K562 (cell line): ENCODE measurements at regions not wholly inside any gene's neighbourhood (a gene's known extent, or its start where the extent isn't known, plus 50 kb on each side); places are given as distances from the start of the nearest gene placed in this dataset.

Experiments used
- ATAC-seq: fragments of 200-7000 bp; cut with Tn5 transposase; 3 replicates; pipeline ENCODE4 v1.9.1; 2020; ENCODE audit warnings: moderate library complexity
- BruUV-seq: library from RNA; stranded (reverse); fragments of 400-500 nt; replicated peaks from 2 replicates; lab custom pipeline; 2021; lab: Mats Ljungman, UMichigan
- CTCF ChIA-PET: fragments of 300-600 bp; formaldehyde crosslinking; extraction: SDS; loops from one replicate; lab custom pipeline; 2021; ENCODE audit warnings: low intra/inter-chr PET ratio; lab: Yijun Ruan, JAX
- POLR2A ChIA-PET: fragments of 300-600, 350-650 bp; sonication (Branson Sonifier 250); formaldehyde crosslinking; extraction: SDS; loops from one replicate; lab custom pipeline; 2021; ENCODE audit warnings: antibody characterized with exemption, inconsistent platforms; lab: Yijun Ruan, JAX
- DNase-seq, 4 experiments: peaks; one replicate each; pipeline versions ENCODE4 v3.0.0 to v3.0.0-alpha.2; 2011 to 2018; ENCODE audit warnings: low spot score in 3 of 4, mixed read lengths in 3 of 4; ENCODE audit errors: extremely low read depth in 1 of 4
- FAIRE-seq: peaks from 2 replicates; lab custom pipeline; 2011; peaks lifted over from hg19 to GRCh38; lab: Jason Lieb, UNC
- H2AFZ ChIP-seq: 2 replicates; pipeline ENCODE4 v1.6.0; 2011; ENCODE audit warnings: low read depth, low read length, control low read depth, inconsistent platforms
- H3K27ac ChIP-seq: fragments of 200-600 bp; 3 replicates; pipeline ENCODE4 v1.8.0; 2011; ENCODE audit warnings: low read depth, mild to moderate bottlenecking, control low read depth, inconsistent platforms, low read length, moderate library complexity, mixed read lengths; ENCODE audit errors: extremely low read depth
- H3K27me3 ChIP-seq, 2 experiments: fragments of 300-600 bp in 1 of 2; 2 replicates in 1 of 2; 3 replicates in 1 of 2; pipeline versions ENCODE4 v1.6.0 to v1.8.0; 2011; ENCODE audit warnings: inconsistent platforms in 2 of 2, low read length in 2 of 2, mild to moderate bottlenecking in 1 of 2, mixed read lengths in 1 of 2, moderate library complexity in 1 of 2; ENCODE audit not compliant: control insufficient read depth in 2 of 2, insufficient read depth in 2 of 2
- H3K36me3 ChIP-seq: fragments of 300-600 bp; 3 replicates; pipeline ENCODE4 v1.8.0; 2011; ENCODE audit warnings: mild to moderate bottlenecking, low read length, inconsistent platforms; ENCODE audit not compliant: control insufficient read depth, insufficient read depth
- H3K4me1 ChIP-seq, 2 experiments: fragments of 200-600 bp in 1 of 2; replicated peaks in 1 of 2; 2 replicates in 1 of 2; 3 replicates in 1 of 2; pipeline versions ENCODE4 v1.5.1 to v1.8.0; 2011; ENCODE audit warnings: inconsistent platforms in 2 of 2, low read length in 2 of 2, mild to moderate bottlenecking in 1 of 2, mixed read lengths in 1 of 2, moderate library complexity in 1 of 2; ENCODE audit not compliant: control insufficient read depth in 2 of 2, insufficient read depth in 2 of 2
- H3K4me2 ChIP-seq: 2 replicates; pipeline ENCODE4 v1.6.1; 2011; ENCODE audit warnings: low read length, control low read depth, inconsistent platforms, mixed read lengths; ENCODE audit not compliant: insufficient read depth
- H3K4me3 ChIP-seq: fragments of 200-600 bp; sonication (generic), shearing (Covaris generic); 2 replicates; pipeline ENCODE4 v1.5.1; 2016; ENCODE audit warnings: control low read depth, inconsistent platforms
- H3K79me2 ChIP-seq: fragments of 200-600 bp; 3 replicates; pipeline ENCODE4 v1.8.0; 2011; ENCODE audit warnings: low read length, inconsistent platforms; ENCODE audit not compliant: control insufficient read depth, insufficient read depth
- H3K9ac ChIP-seq, 2 experiments: 2 replicates each; pipeline versions ENCODE4 v1.6.0 to v1.6.1; 2011; ENCODE audit warnings: low read depth in 2 of 2, low read length in 2 of 2, control low read depth in 1 of 2, inconsistent platforms in 1 of 2, mild to moderate bottlenecking in 1 of 2, mixed read lengths in 1 of 2; ENCODE audit not compliant: insufficient read depth in 1 of 2
- H3K9me1 ChIP-seq: one replicate; pipeline ENCODE4 v1.6.0; 2011; ENCODE audit warnings: inconsistent platforms, mild to moderate bottlenecking, low read length, moderate library complexity; ENCODE audit not compliant: control insufficient read depth, insufficient read depth
- H3K9me3 ChIP-seq: replicated peaks from 2 replicates; pipeline ENCODE4 v1.5.1; 2011; ENCODE audit warnings: low read depth, low read length, inconsistent platforms; ENCODE audit not compliant: control insufficient read depth, insufficient read depth
- H4K20me1 ChIP-seq: replicated peaks from 2 replicates; pipeline ENCODE4 v1.6.1; 2011; ENCODE audit warnings: low read length, inconsistent platforms, mixed read lengths; ENCODE audit not compliant: control insufficient read depth, insufficient read depth
- CEBPB ChIP-seq: fragments of 450-650 bp; IDR thresholded peaks from 2 replicates; pipeline ENCODE4 v1.6.1; 2016; ENCODE audit warnings: missing genetic modification characterization, missing compliant biosample characterization
- ID3 ChIP-seq, 2 experiments: fragments of 250-450 bp in 1 of 2; fragments of 450-650 bp in 1 of 2; sonication (Bioruptor Pico) in 1 of 2; IDR thresholded peaks; 2 replicates each; pipeline versions ENCODE4 v1.6.1 to v1.8.0; 2016 to 2021; ENCODE audit warnings: mild to moderate bottlenecking in 2 of 2, moderate library complexity in 2 of 2, missing compliant biosample characterization in 1 of 2, missing genetic modification characterization in 1 of 2
- MEIS2 ChIP-seq: fragments of 450-650 bp; IDR thresholded peaks from 2 replicates; pipeline ENCODE4 v1.6.1; 2014; ENCODE audit warnings: mild to moderate bottlenecking; ENCODE audit not compliant: partially characterized antibody
- MTA2 ChIP-seq: fragments of 450-650 bp; IDR thresholded peaks from 2 replicates; pipeline ENCODE4 v1.6.1; 2016; ENCODE audit warnings: low read depth
- WGBS: fragments of 100-300 bp; shearing (Covaris generic); methylation state at CpG from one replicate; pipeline ENCODE4 v1.1.6; 2016; ENCODE audit warnings: low coverage, mixed read lengths; ENCODE audit not compliant: insufficient coverage; ENCODE audit errors: missing lambda C conversion rate; 5-methylcytosine and 5-hydroxymethylcytosine counted together
- in situ Hi-C: fragments of 300-500 bp; cut with MboI; formaldehyde crosslinking; loops from 4 replicates; pipeline ENCODE4 v1.15.0; 2018; ENCODE audit warnings: inconsistent platforms, mixed read lengths
- intact Hi-C: fragments of 100-400 bp; cut with micrococcal nuclease; formaldehyde crosslinking; loops from 2 replicates; pipeline ENCODE4 v1.14.2; 2022
- TF ChIP-seq, protein P1 (sequence below), 2 experiments: fragments of 450-650 bp in 1 of 2; sonication (generic) in 1 of 2; formaldehyde crosslinking in 1 of 2; IDR thresholded peaks in 1 of 2; conservative IDR thresholded peaks in 1 of 2; 2 replicates each; pipeline versions ENCODE4 v1.6.1 to v1.8.1; 2016 to 2023; ENCODE audit warnings: mild to moderate bottlenecking in 2 of 2, moderate library complexity in 2 of 2, inconsistent platforms in 1 of 2, missing genetic modification reagents in 1 of 2

- in situ Hi-C loops (no loop called here), intact Hi-C loops (no loop called here)
- no peak for DNase-seq
- Histone ChIP-seq H3K9ac (no peak overlapping the region), H3K27ac (no peak overlapping the region), H3K9me3 (no peaks in the 10 kb centered on the region), H3K36me3 (no peaks in the 10 kb centered on the region), H3K4me1 (no peaks in the 10 kb centered on the region), H2AFZ (no peak overlapping the region), H3K4me2 (no peak overlapping the region), H3K9me1 (no peaks in the 10 kb centered on the region), H4K20me1 (no peaks in the 10 kb centered on the region), H3K27me3 (no peaks in the 10 kb centered on the region), H3K4me3 (no peak overlapping the region), H3K79me2 (no peaks in the 10 kb centered on the region)
- 0% methylated on average over 5 of the region's 5 CpGs for WGBS
- no TSS peak for BruUV-seq
- no peak for TF ChIP-seq MTA2
- peak; percentile 20 for TF ChIP-seq MEIS2
- TF ChIP-seq, protein P1, sequence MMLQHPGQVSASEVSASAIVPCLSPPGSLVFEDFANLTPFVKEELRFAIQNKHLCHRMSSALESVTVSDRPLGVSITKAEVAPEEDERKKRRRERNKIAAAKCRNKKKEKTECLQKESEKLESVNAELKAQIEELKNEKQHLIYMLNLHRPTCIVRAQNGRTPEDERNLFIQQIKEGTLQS (IDR thresholded peaks at IDR 0.05): peak; percentile 76
- TF ChIP-seq, protein P1 (CRISPR knock-in tag; conservative IDR thresholded peaks at IDR 0.05): no peak
- no peak for TF ChIP-seq ID3 (CRISPR knock-in tag; IDR thresholded peaks at IDR 0.05)
- TF ChIP-seq ID3 (tag; IDR thresholded peaks at IDR 0.05): no peak
- TF ChIP-seq CEBPB: peak; percentile 51; the same call in 1 of the 2 replicates
- POLR2A ChIA-PET: no interaction called here
- peak; percentile 45; the same call in 1 of the 3 replicates for ATAC-seq
- no peak for FAIRE-seq
- CTCF ChIA-PET: no interaction called here
Measured at GRCh38 chr5:5971203-5971602, 407.1 kb downstream of the MED10 start.
